ENCODE measurements at regions not wholly inside any gene's neighbourhood (a gene's known extent, or its start where the extent isn't known, plus 50 kb on each side); places are given as distances from the start of the nearest gene placed in this dataset.

GRCh38 chr18:27619906-27620305 is 434.8 kb upstream of the CHST9 start:
- DNase-seq = no peak

DNA sequence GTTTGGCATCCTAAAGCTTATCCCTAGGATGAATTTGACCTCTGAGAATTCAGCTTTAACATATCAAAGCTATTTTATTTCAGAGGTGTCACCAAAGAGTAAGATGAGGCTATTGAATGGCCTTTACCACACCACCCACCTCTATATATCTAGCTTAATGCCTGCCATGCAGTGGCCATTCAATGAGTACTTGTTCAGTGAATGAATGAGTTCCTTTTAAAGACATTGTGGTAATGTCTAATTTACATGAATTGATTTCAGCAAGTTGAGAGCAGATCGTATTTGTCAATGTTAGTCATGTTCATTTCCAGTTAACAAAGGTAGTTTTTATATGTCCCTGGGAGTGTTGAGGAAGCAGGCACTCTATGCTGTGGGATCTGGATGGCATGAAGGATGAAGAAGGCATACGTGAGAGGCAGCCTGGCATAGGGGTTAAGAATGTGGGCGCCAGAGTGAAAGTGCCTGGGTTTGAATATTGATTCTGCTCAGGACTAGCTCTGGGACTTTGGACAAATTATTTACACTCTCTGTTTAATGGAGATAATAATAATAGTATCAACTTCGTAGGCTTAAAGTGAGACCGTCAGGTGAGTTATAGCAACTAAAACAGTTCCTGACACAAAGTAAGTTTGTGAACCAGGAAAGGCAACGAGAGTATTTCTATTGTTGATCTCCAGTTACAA is 434.1 kb upstream of the CHST9 start:
- DNase-seq = no peak

DNA sequence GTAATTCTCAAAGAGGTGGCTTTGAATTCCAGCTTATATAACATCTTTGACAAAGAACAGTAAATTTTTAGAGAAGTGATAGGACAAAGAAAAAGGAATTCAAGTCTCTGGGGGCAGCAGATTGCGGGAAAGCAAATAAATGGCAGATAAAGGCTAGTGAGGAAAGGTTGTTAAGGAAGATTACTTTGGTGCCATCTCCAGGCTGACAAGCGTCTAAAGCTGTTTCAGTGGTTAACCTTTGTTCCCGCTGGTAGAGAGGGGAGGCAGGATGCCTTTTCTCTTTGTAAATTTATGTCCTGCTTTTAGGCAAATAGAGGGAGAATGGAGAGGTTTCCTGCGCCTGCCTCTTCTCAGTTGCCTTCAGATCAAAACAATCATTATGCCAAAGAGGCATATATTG is 431.2 kb upstream of the CHST9 start:
- DNase-seq = no peak

DNA sequence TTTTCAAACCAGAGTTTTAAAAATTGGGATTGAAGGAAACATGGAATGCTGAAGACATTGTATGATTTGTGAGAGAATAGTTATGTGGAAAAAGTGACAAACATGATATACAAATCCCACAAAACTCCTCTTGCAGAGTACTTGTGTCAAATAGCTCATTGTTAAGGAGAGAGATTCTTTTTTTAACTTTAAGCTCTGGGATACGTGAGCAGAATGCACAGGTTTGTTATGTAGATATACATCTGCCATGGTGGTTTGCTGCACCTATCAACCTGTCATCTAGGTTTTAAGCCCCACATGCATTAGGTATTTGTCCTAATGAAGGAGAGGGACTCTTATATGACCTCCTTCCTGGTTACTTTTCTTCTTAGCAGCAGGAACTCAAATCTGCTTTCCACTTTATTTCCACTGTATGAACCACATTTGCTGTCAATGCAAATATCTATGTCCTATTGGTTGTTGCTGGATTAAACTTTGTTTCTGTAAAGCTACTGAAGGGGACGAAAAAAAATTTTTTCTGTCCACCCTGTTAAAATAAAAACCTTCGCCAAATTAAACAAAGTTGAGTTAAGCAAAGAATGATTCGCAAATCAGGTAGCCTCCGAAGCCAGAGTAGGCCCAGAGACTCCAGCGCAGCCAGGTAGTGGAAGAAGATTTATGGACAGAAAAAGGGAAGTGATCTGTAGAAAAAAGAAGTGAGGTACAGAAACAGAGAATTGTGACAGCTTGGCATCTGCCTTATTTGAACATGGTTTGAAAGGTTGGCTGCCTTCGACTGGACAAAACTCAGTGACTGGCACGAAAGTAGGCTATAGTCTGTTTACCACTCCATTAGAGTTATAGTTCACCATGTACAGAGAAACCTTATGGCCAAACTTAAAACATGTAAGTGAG is 430.1 kb upstream of the CHST9 start:
- no peak for DNase-seq

DNA sequence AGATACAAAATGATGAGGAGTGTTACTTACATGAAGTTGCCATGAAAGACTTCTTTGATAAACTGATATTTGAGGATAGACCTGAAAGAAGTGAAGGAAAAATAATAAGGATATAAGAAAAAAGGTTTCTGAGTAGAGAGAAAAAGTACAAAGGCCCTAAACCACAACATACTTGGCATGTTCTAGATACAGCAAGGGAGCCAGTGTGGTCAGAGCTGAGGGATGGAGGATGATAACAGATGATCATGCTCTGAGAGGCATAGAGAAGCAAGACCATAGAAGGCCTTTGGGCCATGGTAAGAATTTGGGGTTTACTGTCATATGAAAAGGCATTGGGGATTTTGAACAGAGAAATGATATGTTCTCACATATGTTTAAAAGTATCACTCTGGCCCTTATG is 424.1 kb upstream of the CHST9 start:
- DNase-seq = no peak

DNA sequence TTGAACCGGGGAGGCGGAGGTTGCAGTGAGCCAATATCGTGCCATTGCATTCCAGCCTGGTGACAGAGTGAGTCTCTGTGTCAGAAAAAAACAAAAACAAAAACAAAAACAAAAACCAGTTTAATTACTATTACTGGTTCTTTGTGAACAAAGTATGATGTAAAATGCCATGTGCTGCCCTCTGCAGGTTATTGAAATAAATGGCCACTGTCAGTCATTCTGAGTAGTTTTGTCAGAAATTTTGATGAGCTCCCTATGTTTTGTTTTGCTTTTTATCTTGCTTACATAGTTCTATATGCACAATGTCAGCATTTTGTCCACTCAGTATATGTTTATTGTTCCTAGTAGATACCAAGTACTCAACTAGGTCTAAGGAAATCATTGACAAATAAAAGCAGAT is 423.6 kb upstream of the CHST9 start:
- no peak for DNase-seq

GRCh38 chr18:27608174-27608573 is 423.1 kb upstream of the CHST9 start:
- DNase-seq = no peak

DNA sequence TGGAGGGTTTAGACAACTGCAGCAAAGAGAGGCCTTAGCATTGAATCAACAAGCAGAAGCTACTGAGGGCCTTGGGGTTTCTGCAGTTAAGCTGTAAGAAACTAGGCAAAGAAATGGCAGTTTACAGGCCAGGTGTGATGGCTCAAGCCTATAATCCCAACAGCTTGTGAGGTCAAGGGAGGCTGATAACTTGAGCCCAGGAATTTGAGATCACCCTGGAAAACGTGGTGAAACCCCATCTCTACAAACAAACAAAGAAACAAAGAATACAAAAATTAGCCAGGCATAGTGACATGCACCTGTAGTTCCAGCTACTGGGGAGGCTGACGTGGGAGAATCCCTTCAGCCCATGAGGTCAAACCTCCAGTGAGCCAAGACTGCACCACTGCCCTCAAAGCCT is 421.6 kb upstream of the CHST9 start:
- no peak for DNase-seq

GRCh38 chr18:27605107-27605834 is 420.2 kb upstream of the CHST9 start:
- DNase-seq = no peak

- no peak for DNase-seq
Observed at GRCh38 chr18:27604583-27604982, 419.5 kb upstream of the CHST9 start.

GRCh38 chr18:27602092-27602491 is 417.0 kb upstream of the CHST9 start:
- no peak for DNase-seq

- no peak for DNase-seq
Observed at GRCh38 chr18:27600245-27600644, 415.1 kb upstream of the CHST9 start.

- DNase-seq = no peak
Observed at GRCh38 chr18:27599202-27599829, 414.2 kb upstream of the CHST9 start.

GRCh38 chr18:27595113-27595838 is 410.2 kb upstream of the CHST9 start:
- no peak for DNase-seq

DNA sequence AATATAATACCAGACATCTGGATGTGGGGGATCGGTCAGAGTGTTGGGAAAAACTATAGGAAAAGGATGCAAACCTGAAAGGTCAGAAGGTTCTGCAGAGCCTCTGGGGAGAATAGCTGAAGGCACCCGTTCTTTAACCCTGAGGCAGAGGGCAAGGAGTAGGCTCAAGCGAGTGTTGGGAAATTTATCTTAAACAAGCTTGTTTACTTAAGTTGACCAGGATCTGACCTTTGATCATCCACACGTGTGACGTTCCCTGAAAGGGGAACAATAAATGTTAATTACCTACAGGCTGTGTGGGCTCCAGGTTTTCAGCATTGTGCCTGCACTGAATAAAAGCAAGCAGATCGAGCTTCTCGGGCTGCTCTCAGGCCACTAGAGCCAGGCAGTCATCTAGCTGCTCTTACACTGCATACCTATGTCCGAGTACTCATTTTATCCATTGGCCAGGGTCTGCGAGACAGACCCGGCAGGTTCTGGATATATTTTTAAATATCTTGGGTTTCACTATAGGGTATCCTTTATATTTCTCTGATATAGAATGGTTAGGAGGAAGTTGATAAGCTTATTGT is 400.6 kb upstream of the CHST9 start:
- DNase-seq = no peak

DNA sequence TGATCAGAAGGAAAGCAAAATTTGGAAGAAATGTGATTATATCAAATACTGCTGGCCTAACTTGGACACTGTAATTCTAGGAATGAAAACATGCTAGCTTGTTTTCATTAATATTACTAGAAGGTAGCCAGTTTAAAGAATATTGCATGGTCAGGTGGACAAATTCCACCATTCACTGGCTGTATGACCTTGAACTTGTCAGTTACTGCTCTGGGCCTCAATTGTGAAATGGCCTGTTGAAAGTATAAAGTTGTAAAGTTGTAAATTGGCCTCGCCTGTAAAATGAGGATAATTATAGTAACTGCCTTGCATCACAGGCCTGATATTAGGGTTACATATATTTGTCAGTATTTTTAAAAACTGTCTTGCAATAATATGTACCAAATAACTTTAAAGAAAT is 398.4 kb upstream of the CHST9 start:
- DNase-seq = no peak

GRCh38 chr18:27582760-27583412 is 397.8 kb upstream of the CHST9 start:
- no peak for DNase-seq

DNA sequence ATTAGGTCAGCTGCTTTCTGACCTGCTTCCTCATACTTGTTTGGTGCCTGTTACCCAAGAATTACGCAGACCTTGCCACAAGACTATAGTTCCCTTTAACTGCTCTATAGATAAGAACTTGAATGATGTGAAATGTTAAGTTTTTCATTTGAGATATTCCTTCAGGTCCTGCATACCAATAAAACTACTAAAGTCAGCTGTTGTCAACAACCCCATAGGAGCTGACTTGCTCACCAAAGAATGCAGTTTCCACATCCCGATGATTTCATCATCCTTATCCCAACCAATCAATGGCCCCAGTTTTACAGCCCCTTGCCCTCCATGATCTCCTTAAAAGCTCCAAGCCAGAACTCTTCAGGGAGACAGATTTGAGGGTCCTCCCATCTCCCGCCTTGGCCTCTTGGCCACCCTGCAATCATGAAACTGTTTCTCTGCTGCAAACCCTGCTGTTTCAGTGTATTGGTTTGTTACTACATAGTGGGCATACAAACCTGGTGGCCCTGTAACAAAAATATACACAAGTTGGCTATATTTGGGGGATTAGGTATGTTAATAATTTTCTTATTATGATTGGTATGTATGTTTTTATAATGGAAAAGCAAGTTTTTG is 396.3 kb upstream of the CHST9 start:
- no peak for DNase-seq

- no peak for DNase-seq
Observed at GRCh38 chr18:27579364-27579763, 394.3 kb upstream of the CHST9 start.

GRCh38 chr18:27577752-27578151 is 392.6 kb upstream of the CHST9 start:
- no peak for DNase-seq

DNA sequence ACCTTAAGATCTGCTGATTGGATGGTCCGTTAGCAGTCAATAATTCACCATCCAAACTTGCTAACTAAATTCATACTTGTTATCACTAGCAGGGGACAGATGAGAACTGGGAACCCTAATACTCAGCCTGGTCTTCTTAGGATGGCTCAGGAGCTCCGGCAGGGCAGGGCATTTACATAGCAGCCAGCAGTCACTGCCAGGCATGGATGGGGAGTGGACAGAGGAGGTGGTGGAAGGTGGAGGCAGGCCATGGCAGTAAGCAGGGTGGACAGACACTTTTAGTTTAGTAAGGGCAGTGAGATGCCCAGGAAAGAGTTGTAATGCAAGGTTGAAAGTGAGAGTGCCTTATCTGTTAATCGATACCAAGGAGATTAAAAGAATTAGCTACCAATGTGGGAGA is 392.2 kb upstream of the CHST9 start:
- DNase-seq = no peak
